ENCODE measurements at regions not wholly inside any gene's neighbourhood (a gene's known extent, or its start where the extent isn't known, plus 50 kb on each side); places are given as distances from the start of the nearest gene placed in this dataset. TPM values are rescaled to one million over a fixed set of nuclear protein-coding genes. Genes with fewer than 3 reads are reported as not detected.

- no peak overlapping the region for H3K27ac ChIP-seq (ENCODE audit: low read depth, low read length)
- no peak for DNase-seq (ENCODE audit: low read depth, low spot score)
- ChIA-PET POLR2A (no interaction called here), CTCF (no interaction called here)
- H3K4me3 ChIP-seq (ENCODE audit: low read depth, low read length) = no peak overlapping the region
- no peak for TF ChIP-seq CTCF (IDR thresholded peaks at IDR 0.05; ENCODE audit: low read depth, low read length)
- no peaks in the 10 kb centered on the region for H3K9me3 ChIP-seq (ENCODE audit: control insufficient read depth, insufficient read depth, low read length)
- H3K27me3 ChIP-seq (ENCODE audit: control insufficient read depth, insufficient read depth, low read length) = no peaks in the 10 kb centered on the region
Measured at GRCh38 chr13:31978021-31978420, 53.6 kb upstream of the FRY start.

- POLR2A ChIA-PET = no interaction called here
Measured at GRCh38 chr13:31980830-31981229, 50.7 kb upstream of the FRY start.

More at GRCh38 chr13:31980830-31981229, 50.7 kb upstream of the FRY start:
- Histone ChIP-seq H3K4me3 (ENCODE audit: low read depth, low read length) (no peak overlapping the region), H3K27me3 (ENCODE audit: control insufficient read depth, insufficient read depth, low read length) (no peaks in the 10 kb centered on the region), H3K27ac (ENCODE audit: low read depth, low read length) (no peak overlapping the region), H3K9me3 (ENCODE audit: control insufficient read depth, insufficient read depth, low read length) (no peaks in the 10 kb centered on the region)
- TF ChIP-seq CTCF (IDR thresholded peaks at IDR 0.05; ENCODE audit: low read depth, low read length) = no peak
- DNase-seq (ENCODE audit: low read depth, low spot score) = no peak
- CTCF ChIA-PET = no interaction called here

Small RNA genes in the stretch of these regions (small RNA-seq; reads per million reads assigned to genes)
- gene RF00017 (ENCODE audit: insufficient read length, low read depth) = not detected
